GM23248 (cell line): ENCODE measurements at regions not wholly inside any gene's neighbourhood (a gene's known extent, or its start where the extent isn't known, plus 50 kb on each side); places are given as distances from the start of the nearest gene placed in this dataset.

ENCODE experiments used
- EZH2 ChIP-seq: fragments of 200-600 bp; sonication (generic); IDR thresholded peaks from 2 replicates; pipeline ENCODE4 v1.6.1; 2018; ENCODE audit warnings: antibody characterized with exemption, mild to moderate bottlenecking; ENCODE audit not compliant: insufficient read depth, poor library complexity, severe bottlenecking
- EZH2phosphoT487 ChIP-seq: fragments of 200-600 bp; sonication (generic); IDR thresholded peaks from 2 replicates; pipeline ENCODE4 v1.6.1; 2018; ENCODE audit warnings: antibody characterized with exemption, moderate library complexity, mild to moderate bottlenecking, low read depth; ENCODE audit not compliant: insufficient read depth

GRCh38 chr1:244196571-244197285 lies 145.6 kb downstream of the ZBTB18 start:
- TF ChIP-seq EZH2phosphoT487 (no peak), EZH2 (no peak)
